Gastrocnemius medialis (tissue), 4 donors: ENCODE measurements at regions not wholly inside any gene's neighbourhood (a gene's known extent, or its start where the extent isn't known, plus 50 kb on each side); places are given as distances from the start of the nearest gene placed in this dataset.

Source experiments
- CTCF ChIP-seq, 5 experiments: fragments of 450-650 bp in 3 of 5; fragments of 200-600 bp in 2 of 5; sonication (generic) in 2 of 5; IDR thresholded peaks in 4 of 5; conservative IDR thresholded peaks in 1 of 5; 1 replicate in 4 of 5; 2 replicates in 1 of 5; pipeline ENCODE4 v1.5.1; 2016 to 2019; ENCODE audit warnings: antibody characterized with exemption in 5 of 5, mild to moderate bottlenecking in 3 of 5, moderate library complexity in 3 of 5
- POLR2A ChIP-seq, 2 donors: fragments of 450-650 bp; IDR thresholded peaks; one replicate each; pipeline ENCODE4 v1.6.1; 2017; ENCODE audit warnings: antibody characterized with exemption in 2 of 2, mild to moderate bottlenecking in 2 of 2, moderate library complexity in 2 of 2

GRCh38 chrX:36642052-36642451 is 366.1 kb upstream of the FAM47C start:
- TF ChIP-seq CTCF (IDR thresholded peaks at IDR 0.05 in 4 of 5, conservative IDR thresholded peaks at IDR 0.05 in 1 of 5) (no peak), POLR2A (IDR thresholded peaks at IDR 0.05) (no peak)
